Activated CD8-positive, alpha-beta memory T cell treated with anti-CD3 and anti-CD28 coated beads, Interleukin-2, amount 10 ng/mL, durations not matched to agents 7 days and 5 days (primary cell): ENCODE measurements at regions not wholly inside any gene's neighbourhood (a gene's known extent, or its start where the extent isn't known, plus 50 kb on each side); places are given as distances from the start of the nearest gene placed in this dataset.

ENCODE experiments used
- ATAC-seq: fragments of 150-1000 bp; cut with Tn5 transposase; one replicate; pipeline ENCODE4 v1.10.0; 2021; ENCODE audit warnings: moderate library complexity
- CTCF ChIA-PET: fragments of 350-600 bp; sonication (Branson Sonifier 250); formaldehyde crosslinking; loops from one replicate; lab custom pipeline; 2021; ENCODE audit warnings: antibody characterized with exemption; lab: Charles Lee
- DNase-seq: peaks from one replicate; pipeline ENCODE4 v3.0.0-alpha.2; 2020
- H3K27ac Mint-ChIP-seq: one replicate; pipeline ENCODE4 v1.8.0; 2021; ENCODE audit warnings: mild to moderate bottlenecking, mixed read lengths
- H3K27me3 Mint-ChIP-seq: one replicate; pipeline ENCODE4 v1.8.0; 2021; ENCODE audit warnings: mixed read lengths
- H3K36me3 Mint-ChIP-seq: one replicate; pipeline ENCODE4 v1.8.0; 2021; ENCODE audit warnings: mild to moderate bottlenecking, mixed read lengths
- H3K4me1 Mint-ChIP-seq: one replicate; pipeline ENCODE4 v1.8.0; 2021; ENCODE audit warnings: mixed read lengths
- H3K4me3 Mint-ChIP-seq: one replicate; pipeline ENCODE4 v1.8.0; 2021; ENCODE audit warnings: mild to moderate bottlenecking, moderate library complexity, mixed read lengths
- H3K9me3 Mint-ChIP-seq: one replicate; pipeline ENCODE4 v1.8.0; 2022; ENCODE audit warnings: low read depth, mixed read lengths

- peaks cover 2% of the 10 kb centered on the region for H3K27me3 Mint-ChIP-seq
- CTCF ChIA-PET, result no interaction called here
- no peak for ATAC-seq
- H3K4me1 Mint-ChIP-seq, result no peaks in the 10 kb centered on the region
- no peak overlapping the region for H3K27ac Mint-ChIP-seq
- no peaks in the 10 kb centered on the region for H3K36me3 Mint-ChIP-seq
- H3K4me3 Mint-ChIP-seq, result no peak overlapping the region
- no peak for DNase-seq
- no peaks in the 10 kb centered on the region for H3K9me3 Mint-ChIP-seq
Observed at GRCh38 chr2:235373171-235373570, 120.7 kb upstream of the AGAP1 start.

GRCh38 chr2:235377176-235377575 is 116.7 kb upstream of the AGAP1 start:
- Mint-ChIP-seq H3K27me3 (peaks cover 2% of the 10 kb centered on the region), H3K36me3 (no peaks in the 10 kb centered on the region), H3K4me3 (no peak overlapping the region), H3K9me3 (no peaks in the 10 kb centered on the region), H3K27ac (no peak overlapping the region), H3K4me1 (no peaks in the 10 kb centered on the region)
- DNase-seq (no peak), ATAC-seq (no peak)
- CTCF ChIA-PET, result no interaction called here

DNA sequence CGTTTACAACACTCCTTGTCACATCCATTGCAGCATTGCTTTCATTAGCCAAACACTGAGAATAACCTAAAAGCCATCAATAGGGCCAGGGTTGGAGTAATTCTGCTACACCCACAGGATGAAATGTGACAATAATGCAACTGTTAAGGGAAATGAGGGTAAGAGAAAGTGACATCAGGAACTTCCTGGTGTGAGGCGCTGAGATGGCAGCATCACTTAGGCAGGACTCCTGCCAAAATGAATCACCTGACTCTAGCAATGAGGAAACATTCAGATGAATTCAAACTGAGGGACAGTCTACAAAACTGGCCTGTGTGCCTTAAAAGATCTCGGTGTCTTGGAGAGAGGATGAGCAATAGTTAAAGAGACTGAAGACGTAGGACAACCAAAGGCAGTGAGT is 115.6 kb upstream of the AGAP1 start:
- no peaks in the 10 kb centered on the region for H3K36me3 Mint-ChIP-seq
- DNase-seq, result no peak
- no peaks in the 10 kb centered on the region for H3K9me3 Mint-ChIP-seq
- no peak for ATAC-seq
- no peak overlapping the region for H3K27ac Mint-ChIP-seq
- no peak overlapping the region for H3K4me3 Mint-ChIP-seq
- CTCF ChIA-PET, result no interaction called here
- no peaks in the 10 kb centered on the region for H3K4me1 Mint-ChIP-seq
- peaks cover 2% of the 10 kb centered on the region for H3K27me3 Mint-ChIP-seq

- Mint-ChIP-seq H3K4me3 (no peak overlapping the region), H3K9me3 (no peaks in the 10 kb centered on the region), H3K27ac (no peak overlapping the region), H3K36me3 (no peaks in the 10 kb centered on the region), H3K4me1 (no peaks in the 10 kb centered on the region), H3K27me3 (peaks cover 2% of the 10 kb centered on the region)
- ATAC-seq, result no peak
- CTCF ChIA-PET, result no interaction called here
- no peak for DNase-seq
Observed at GRCh38 chr2:235378944-235379343, 114.9 kb upstream of the AGAP1 start.

- Mint-ChIP-seq H3K27ac (no peak overlapping the region), H3K4me3 (no peak overlapping the region), H3K27me3 (no peaks in the 10 kb centered on the region), H3K9me3 (no peaks in the 10 kb centered on the region), H3K36me3 (no peaks in the 10 kb centered on the region), H3K4me1 (no peaks in the 10 kb centered on the region)
- no peak for DNase-seq
- ATAC-seq, result no peak
- CTCF ChIA-PET, result no interaction called here
Observed at GRCh38 chr2:235381261-235381912, 112.5 kb upstream of the AGAP1 start.

GRCh38 chr2:235382179-235382578 is 111.7 kb upstream of the AGAP1 start:
- Mint-ChIP-seq H3K4me1 (no peaks in the 10 kb centered on the region), H3K27ac (no peak overlapping the region), H3K9me3 (no peaks in the 10 kb centered on the region), H3K4me3 (no peak overlapping the region), H3K36me3 (no peaks in the 10 kb centered on the region), H3K27me3 (no peaks in the 10 kb centered on the region)
- DNase-seq, result no peak
- CTCF ChIA-PET, result no interaction called here
- no peak for ATAC-seq

DNA sequence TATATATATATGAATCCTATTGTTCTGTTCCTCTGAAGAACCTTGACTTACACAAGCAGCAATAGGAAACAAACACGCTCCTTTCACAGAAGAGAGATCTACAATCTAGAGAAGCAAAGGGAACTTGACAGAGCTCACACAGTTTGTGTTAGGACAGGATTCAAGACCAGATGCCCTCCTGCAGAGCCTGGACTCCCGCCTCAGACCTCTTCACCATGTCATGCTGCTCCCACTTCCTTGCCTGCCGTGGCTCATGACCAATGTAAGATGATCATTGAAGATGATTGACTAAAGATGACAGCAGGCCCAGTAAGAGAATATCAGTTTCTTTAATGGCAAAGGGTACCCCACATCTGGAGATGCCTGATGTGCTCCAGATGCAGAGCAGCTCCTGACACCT is 111.2 kb upstream of the AGAP1 start:
- Mint-ChIP-seq H3K36me3 (no peaks in the 10 kb centered on the region), H3K4me3 (no peak overlapping the region), H3K27ac (no peak overlapping the region), H3K27me3 (no peaks in the 10 kb centered on the region), H3K9me3 (no peaks in the 10 kb centered on the region), H3K4me1 (no peaks in the 10 kb centered on the region)
- CTCF ChIA-PET, result no interaction called here
- ATAC-seq (no peak), DNase-seq (no peak)

DNA sequence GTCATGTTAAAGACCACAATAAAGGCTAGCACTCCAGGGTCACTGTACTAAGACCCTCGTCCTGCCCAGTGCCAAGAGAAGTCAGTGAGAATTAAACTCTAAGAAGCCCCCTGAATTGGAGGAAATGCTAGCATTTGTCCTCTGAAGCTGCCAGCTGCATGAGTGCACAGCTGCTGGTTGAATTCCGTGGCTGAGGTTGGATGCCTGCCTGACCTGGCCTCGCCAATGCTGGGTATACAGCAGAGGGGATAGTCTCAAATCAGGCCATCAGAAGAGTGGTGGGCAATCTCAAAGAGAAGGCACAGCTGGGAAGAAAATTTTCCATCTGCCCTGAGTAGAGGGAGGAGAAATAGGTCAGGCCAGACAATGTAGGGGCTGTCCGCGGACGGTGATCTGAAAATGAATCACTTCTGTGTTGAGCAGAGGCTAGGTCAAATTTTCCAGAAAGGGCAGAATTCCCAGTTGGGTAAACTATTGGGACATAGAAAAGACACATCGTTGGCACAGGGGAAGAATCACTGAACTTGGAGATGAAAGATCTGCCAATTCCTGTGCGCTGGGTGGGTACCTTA is 110.5 kb upstream of the AGAP1 start:
- H3K4me1 Mint-ChIP-seq, result no peaks in the 10 kb centered on the region
- ATAC-seq (no peak), DNase-seq (no peak)
- CTCF ChIA-PET, result no interaction called here
- no peaks in the 10 kb centered on the region for H3K36me3 Mint-ChIP-seq
- H3K4me3 Mint-ChIP-seq, result no peak overlapping the region
- no peaks in the 10 kb centered on the region for H3K9me3 Mint-ChIP-seq
- H3K27me3 Mint-ChIP-seq, result no peaks in the 10 kb centered on the region
- H3K27ac Mint-ChIP-seq, result no peak overlapping the region

DNA sequence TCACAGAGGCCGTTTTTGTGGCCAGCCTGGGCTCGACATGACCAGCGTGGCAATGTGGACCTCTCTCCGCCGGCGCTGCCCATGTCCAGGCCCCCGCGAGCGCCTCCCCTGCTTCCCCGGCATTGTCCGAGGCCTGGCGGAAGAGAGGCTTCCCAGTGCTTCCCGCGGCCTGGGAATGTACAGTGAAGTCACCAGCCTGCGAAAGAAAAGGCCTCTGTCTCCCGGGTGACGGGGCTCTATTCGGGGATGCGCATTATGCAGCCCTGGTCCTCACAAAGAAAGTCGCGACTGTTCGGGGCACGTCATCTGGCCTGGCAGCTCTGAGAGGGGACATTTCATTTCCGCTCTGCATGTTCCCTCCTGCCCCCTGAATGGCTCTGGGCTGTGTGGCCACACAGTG is 109.2 kb upstream of the AGAP1 start:
- CTCF ChIA-PET, result no interaction called here
- no peak for DNase-seq
- H3K27ac Mint-ChIP-seq, result no peak overlapping the region
- H3K4me3 Mint-ChIP-seq, result no peak overlapping the region
- H3K36me3 Mint-ChIP-seq, result no peaks in the 10 kb centered on the region
- H3K27me3 Mint-ChIP-seq, result no peaks in the 10 kb centered on the region
- no peaks in the 10 kb centered on the region for H3K4me1 Mint-ChIP-seq
- no peak for ATAC-seq
- no peaks in the 10 kb centered on the region for H3K9me3 Mint-ChIP-seq

DNA sequence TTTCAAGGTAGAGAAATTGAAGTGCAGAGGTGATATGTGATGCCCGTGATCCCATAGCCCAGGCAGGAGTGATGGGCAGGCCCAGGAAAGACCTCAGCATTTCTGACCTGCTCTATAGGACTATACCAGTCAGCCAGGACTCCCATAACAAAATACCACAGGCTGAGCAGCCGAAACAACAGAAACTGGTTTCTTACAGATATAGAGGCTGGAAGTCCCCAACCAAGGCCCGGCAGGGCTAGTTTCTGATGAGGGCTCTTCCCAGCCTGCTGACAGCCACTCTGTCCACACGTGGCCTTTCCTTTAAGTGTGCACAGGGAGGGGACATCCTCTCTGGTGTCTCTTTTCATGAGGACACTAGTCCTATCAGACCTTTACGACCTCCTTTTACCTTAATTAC is 104.2 kb upstream of the AGAP1 start:
- H3K27me3 Mint-ChIP-seq, result no peaks in the 10 kb centered on the region
- no peaks in the 10 kb centered on the region for H3K36me3 Mint-ChIP-seq
- H3K9me3 Mint-ChIP-seq, result no peaks in the 10 kb centered on the region
- no peak overlapping the region for H3K27ac Mint-ChIP-seq
- no peak overlapping the region for H3K4me3 Mint-ChIP-seq
- H3K4me1 Mint-ChIP-seq, result peaks cover 13% of the 10 kb centered on the region
- CTCF ChIA-PET, result no interaction called here
- ATAC-seq (no peak), DNase-seq (no peak)

GRCh38 chr2:235390108-235390815 is 103.6 kb upstream of the AGAP1 start:
- ATAC-seq, result peak; percentile 51
- no peak overlapping the region for H3K4me3 Mint-ChIP-seq
- peaks cover 13% of the 10 kb centered on the region for H3K4me1 Mint-ChIP-seq
- H3K9me3 Mint-ChIP-seq, result no peaks in the 10 kb centered on the region
- CTCF ChIA-PET, result no interaction called here
- DNase-seq, result peak; percentile 72
- H3K27me3 Mint-ChIP-seq, result no peaks in the 10 kb centered on the region
- H3K27ac Mint-ChIP-seq, result no peak overlapping the region
- H3K36me3 Mint-ChIP-seq, result no peaks in the 10 kb centered on the region

DNA sequence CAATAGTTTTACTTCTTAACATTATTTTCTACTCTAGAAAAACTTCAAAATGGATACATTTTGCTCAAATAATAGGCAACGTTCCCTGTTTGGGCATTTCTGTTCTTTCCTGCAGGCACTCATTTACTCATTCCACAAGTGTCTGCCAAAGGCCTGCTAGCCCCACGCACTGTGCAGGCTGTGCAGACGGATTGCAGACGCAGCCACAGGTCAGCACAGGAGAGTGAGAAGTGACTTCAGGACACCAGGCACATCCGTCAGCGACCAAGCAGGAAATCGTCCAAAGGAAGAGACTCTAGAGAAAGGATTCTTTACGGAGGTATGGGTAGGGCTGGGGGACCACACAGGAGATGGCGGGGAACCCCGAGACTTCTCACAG is 103.0 kb upstream of the AGAP1 start:
- CTCF ChIA-PET, result no interaction called here
- ATAC-seq, result no peak
- Mint-ChIP-seq H3K36me3 (no peaks in the 10 kb centered on the region), H3K4me1 (peaks cover 13% of the 10 kb centered on the region), H3K27ac (no peak overlapping the region), H3K4me3 (no peak overlapping the region), H3K27me3 (no peaks in the 10 kb centered on the region), H3K9me3 (no peaks in the 10 kb centered on the region)
- DNase-seq, result no peak

DNA sequence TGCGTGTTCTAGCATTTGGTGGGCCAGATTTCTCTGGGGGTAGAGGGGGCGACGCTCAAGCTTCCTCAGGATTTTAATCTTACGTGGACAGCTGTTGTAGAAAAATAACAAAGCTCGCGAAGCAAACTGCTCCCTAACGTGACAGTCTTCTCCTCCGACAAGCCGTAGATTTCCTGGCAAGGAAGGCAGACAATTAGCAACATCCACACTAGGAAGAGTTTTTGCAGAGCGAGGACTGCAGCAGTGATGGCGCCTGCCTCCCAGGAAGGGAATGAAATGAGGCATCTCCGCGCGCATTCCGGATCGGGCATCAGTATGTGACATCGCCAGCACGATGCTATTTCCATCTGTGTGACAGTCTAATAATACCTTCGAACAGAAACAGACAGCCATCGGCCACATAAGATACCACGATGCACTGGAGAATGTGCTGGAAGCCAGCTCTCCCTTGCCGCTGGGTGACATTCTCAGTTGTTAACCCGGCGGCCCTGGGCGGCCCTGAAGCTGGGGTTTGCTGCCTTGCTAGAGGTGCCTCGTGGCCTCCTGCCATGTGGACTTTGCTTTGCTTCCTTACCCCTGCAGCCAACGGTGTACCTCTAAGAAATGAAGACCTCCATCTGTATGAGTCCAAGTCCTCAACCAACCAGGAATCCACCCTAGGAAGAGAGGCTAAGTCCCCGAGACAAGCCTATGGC is 101.8 kb upstream of the AGAP1 start:
- Mint-ChIP-seq H3K27me3 (no peaks in the 10 kb centered on the region), H3K4me1 (peaks cover 15% of the 10 kb centered on the region), H3K4me3 (no peak overlapping the region), H3K9me3 (no peaks in the 10 kb centered on the region), H3K27ac (no peak overlapping the region), H3K36me3 (no peaks in the 10 kb centered on the region)
- DNase-seq (no peak), ATAC-seq (no peak)
- CTCF ChIA-PET, result no interaction called here
